Activated CD4-positive, alpha-beta T cell treated with anti-CD3 and anti-CD28 coated beads, Interleukin-2, amount 50 U/mL, for 48 hours (primary cell): ENCODE measurements at regions not wholly inside any gene's neighbourhood (a gene's known extent, or its start where the extent isn't known, plus 50 kb on each side); places are given as distances from the start of the nearest gene placed in this dataset.
A peak's percentile ranks its signal among the peaks of the same experiment; 100 is the strongest.
"Not testable (repeated sequence)": the region's sequence is repeated elsewhere in the genome, so short reads cannot be mapped to it uniquely, and the experiment has no call there.

Experiments used
- DNase-seq, 2 experiments: peaks; one replicate each; pipeline ENCODE4 v3.0.0-alpha.2; 2020

DNA sequence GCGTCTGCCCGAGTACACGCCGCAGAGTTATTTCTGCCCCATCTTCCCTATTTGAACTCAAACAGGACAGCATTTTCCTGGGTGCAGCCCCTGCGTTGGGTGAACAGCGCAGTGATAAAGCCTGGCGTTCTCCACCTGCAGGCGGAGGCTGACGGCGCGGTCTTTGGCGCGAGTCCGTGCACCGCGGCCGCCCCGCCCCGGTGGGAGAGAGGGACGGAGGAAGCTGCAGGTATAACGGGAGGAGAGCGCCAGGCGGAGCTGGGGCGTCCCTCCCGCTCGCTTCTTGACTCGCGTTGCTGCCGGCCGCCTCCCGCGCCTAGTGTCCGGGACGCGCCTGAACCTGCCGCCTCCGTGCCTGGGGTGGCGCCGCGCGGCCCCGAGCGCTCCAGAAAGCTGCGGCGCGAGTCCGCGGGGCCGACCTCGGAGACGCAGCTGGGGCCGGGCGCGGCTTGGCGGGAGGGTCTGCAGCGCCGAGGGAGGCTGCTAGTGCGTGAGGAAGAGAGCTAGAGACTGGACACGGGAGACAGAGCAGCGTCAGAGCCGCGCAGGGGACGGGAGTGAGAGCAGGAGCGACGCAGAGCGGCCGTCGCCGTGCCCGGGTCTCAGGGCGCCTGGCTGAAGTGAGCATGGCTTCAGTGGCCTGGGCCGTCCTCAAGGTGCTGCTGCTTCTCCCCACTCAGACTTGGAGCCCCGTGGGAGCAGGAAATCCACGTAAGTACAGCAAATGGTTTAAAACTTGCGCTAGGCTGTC lies 140.7 kb downstream of the SPATA31A7 start:
- peak in 1 of 2 experiments; percentile 4 for DNase-seq

- DNase-seq: not testable (repeated sequence)
Observed at GRCh38 chr9:61356936-61357335, 167.1 kb downstream of the SPATA31A7 start.

- not testable (repeated sequence) for DNase-seq
Observed at GRCh38 chr9:61374390-61374789, 184.6 kb downstream of the SPATA31A7 start.

GRCh38 chr9:61376159-61376558 lies 186.3 kb downstream of the SPATA31A7 start:
- not testable (repeated sequence) for DNase-seq

- not testable (repeated sequence) for DNase-seq
Observed at GRCh38 chr9:61386035-61386815, 196.4 kb downstream of the SPATA31A7 start.

GRCh38 chr9:61386816-61387102 lies 196.9 kb downstream of the SPATA31A7 start:
- not testable (repeated sequence) for DNase-seq

DNA sequence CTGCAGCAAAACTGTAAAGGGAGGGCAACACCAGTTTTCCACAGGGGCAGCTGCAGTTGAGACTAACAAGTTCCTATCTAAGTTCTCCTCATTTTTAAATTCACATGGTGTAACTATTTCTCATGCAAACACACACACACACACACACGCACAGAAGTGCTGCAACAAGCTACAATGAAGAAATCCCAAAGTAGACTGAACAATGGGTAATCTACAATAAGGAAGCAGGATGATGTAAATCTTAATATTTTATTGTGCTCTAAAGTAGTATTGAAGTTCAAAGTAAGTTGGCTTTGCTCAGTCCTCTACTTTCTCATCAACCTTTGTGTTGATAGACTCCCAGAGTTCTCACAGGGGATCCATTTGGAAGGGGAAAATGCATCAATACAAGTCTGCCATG lies 212.9 kb downstream of the SPATA31A7 start:
- DNase-seq: not testable (repeated sequence)

GRCh38 chr9:61411933-61412605 lies 222.2 kb downstream of the SPATA31A7 start:
- DNase-seq: not testable (repeated sequence)

DNA sequence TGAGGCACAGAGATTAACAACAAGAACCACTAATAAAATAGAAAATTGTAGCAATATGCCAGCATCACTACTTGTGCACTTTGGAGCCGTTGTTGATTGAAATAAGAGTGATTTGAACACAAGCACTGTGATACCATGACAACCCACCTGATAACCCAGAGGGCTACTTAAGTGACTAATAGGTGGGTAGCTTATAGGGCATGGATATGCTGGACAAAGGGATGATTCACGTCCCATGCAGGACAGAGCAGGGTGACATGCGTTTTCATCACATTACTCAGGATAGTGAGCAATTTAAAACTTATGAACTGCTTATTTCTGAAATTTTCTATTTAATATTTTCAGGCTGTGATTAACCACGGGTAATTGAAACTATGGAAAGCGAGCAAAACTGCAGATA lies 222.9 kb downstream of the SPATA31A7 start:
- not testable (repeated sequence) for DNase-seq

DNA sequence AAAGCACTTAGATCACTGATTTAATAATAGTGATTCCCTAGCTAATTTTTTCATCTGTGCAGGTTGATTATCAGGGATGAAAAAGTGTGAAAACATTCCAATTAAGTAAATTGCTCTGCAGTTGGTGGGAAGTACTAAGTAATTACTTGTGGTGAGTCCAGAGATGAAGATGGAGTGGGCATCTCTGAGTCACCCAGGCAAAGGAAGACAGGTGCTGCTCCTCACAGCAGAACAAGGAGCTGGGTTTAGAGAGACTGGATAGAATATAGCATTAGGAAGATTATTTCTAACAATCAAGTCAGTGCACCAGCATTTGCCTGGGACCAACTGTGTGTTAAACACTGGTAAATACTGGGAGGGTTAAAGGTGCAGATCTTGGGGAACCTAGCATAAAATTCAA lies 228.3 kb downstream of the SPATA31A7 start:
- DNase-seq: not testable (repeated sequence)

GRCh38 chr9:61420267-61420958 lies 230.6 kb downstream of the SPATA31A7 start:
- DNase-seq: not testable (repeated sequence)

GRCh38 chr9:61447189-61447588 lies 257.4 kb downstream of the SPATA31A7 start:
- DNase-seq: not testable (repeated sequence)

- not testable (repeated sequence) for DNase-seq
Observed at GRCh38 chr9:61460860-61461259, 271.0 kb downstream of the SPATA31A7 start.
